ENCODE measurements at regions not wholly inside any gene's neighbourhood (a gene's known extent, or its start where the extent isn't known, plus 50 kb on each side); places are given as distances from the start of the nearest gene placed in this dataset.

- DNase-seq (ENCODE audit: low spot score): no peak
These were observed 414.3 kb downstream of the MEIS1 start for GRCh38 chr2:66849153-66849755.

- no peak for DNase-seq (ENCODE audit: low spot score)
These were observed 415.5 kb downstream of the MEIS1 start for GRCh38 chr2:66850376-66850775.

GRCh38 chr2:66851449-66851872 lies 416.5 kb downstream of the MEIS1 start:
- DNase-seq (ENCODE audit: low spot score): no peak

- no peak for DNase-seq (ENCODE audit: low spot score)
These were observed 418.0 kb downstream of the MEIS1 start for GRCh38 chr2:66852953-66853352.

- no peak for DNase-seq (ENCODE audit: low spot score)
These were observed 418.7 kb downstream of the MEIS1 start for GRCh38 chr2:66853585-66853984.

GRCh38 chr2:66854298-66854697 lies 419.4 kb downstream of the MEIS1 start:
- no peak for DNase-seq (ENCODE audit: low spot score)

- DNase-seq (ENCODE audit: low spot score): no peak
These were observed 428.1 kb downstream of the MEIS1 start for GRCh38 chr2:66862885-66863650.

- DNase-seq (ENCODE audit: low spot score): no peak
These were observed 430.2 kb downstream of the MEIS1 start for GRCh38 chr2:66865161-66865560.

- DNase-seq (ENCODE audit: low spot score): no peak
These were observed 431.6 kb downstream of the MEIS1 start for GRCh38 chr2:66866331-66867062.

GRCh38 chr2:66867063-66867441 lies 432.1 kb downstream of the MEIS1 start:
- DNase-seq (ENCODE audit: low spot score): no peak

GRCh38 chr2:66869076-66869475 lies 434.2 kb downstream of the MEIS1 start:
- DNase-seq (ENCODE audit: low spot score): no peak

GRCh38 chr2:66872081-66872985 lies 437.4 kb downstream of the MEIS1 start:
- DNase-seq (ENCODE audit: low spot score): no peak

GRCh38 chr2:66872986-66873754 lies 438.2 kb downstream of the MEIS1 start:
- no peak for DNase-seq (ENCODE audit: low spot score)

GRCh38 chr2:66874411-66874810 lies 439.5 kb downstream of the MEIS1 start:
- no peak for DNase-seq (ENCODE audit: low spot score)

- no peak for DNase-seq (ENCODE audit: low spot score)
These were observed 441.1 kb downstream of the MEIS1 start for GRCh38 chr2:66875941-66876462.

GRCh38 chr2:66885775-66886383 lies 451.0 kb downstream of the MEIS1 start:
- no peak for DNase-seq (ENCODE audit: low spot score)

- DNase-seq (ENCODE audit: low spot score): no peak
These were observed 453.3 kb downstream of the MEIS1 start for GRCh38 chr2:66888246-66888645.

- DNase-seq (ENCODE audit: low spot score): no peak
These were observed 454.1 kb downstream of the MEIS1 start for GRCh38 chr2:66888791-66889631.

- DNase-seq (ENCODE audit: low spot score): no peak
These were observed 454.6 kb downstream of the MEIS1 start for GRCh38 chr2:66889632-66889882.

- DNase-seq (ENCODE audit: low spot score): no peak
These were observed 455.3 kb downstream of the MEIS1 start for GRCh38 chr2:66890166-66890742.

Data from HuH-7.5 (cell line).